DMS153 treated with DMSO at 0.1 percent for 48 hours (cell line): ENCODE measurements at regions not wholly inside any gene's neighbourhood (a gene's known extent, or its start where the extent isn't known, plus 50 kb on each side); places are given as distances from the start of the nearest gene placed in this dataset.
"Not testable (repeated sequence)": the region's sequence is repeated elsewhere in the genome, so short reads cannot be mapped to it uniquely, and the experiment has no call there.

Experiments used
- DNase-seq: peaks from one replicate; lab custom pipeline; 2025; ENCODE audit not compliant: unreplicated experiment; lab: John Stamatoyannopoulos, UW

- no peak for DNase-seq
Observed at GRCh38 chr2:36168115-36168514, 187.5 kb upstream of the CRIM1 start.

GRCh38 chr2:36165132-36165531 is 190.4 kb upstream of the CRIM1 start:
- DNase-seq: no peak

- no peak for DNase-seq
Observed at GRCh38 chr2:36163520-36164254, 191.9 kb upstream of the CRIM1 start.

GRCh38 chr2:36157093-36157492 is 198.5 kb upstream of the CRIM1 start:
- not testable (repeated sequence) for DNase-seq

GRCh38 chr2:36147670-36148390 is 207.7 kb upstream of the CRIM1 start:
- no peak for DNase-seq

GRCh38 chr2:36146765-36147164 is 208.8 kb upstream of the CRIM1 start:
- no peak for DNase-seq

GRCh38 chr2:36140391-36140790 is 215.2 kb upstream of the CRIM1 start:
- no peak for DNase-seq

GRCh38 chr2:36137612-36138011 is 218.0 kb upstream of the CRIM1 start:
- DNase-seq: no peak

GRCh38 chr2:36134281-36134680 is 221.3 kb upstream of the CRIM1 start:
- DNase-seq: no peak

- DNase-seq: no peak
Observed at GRCh38 chr2:36128359-36128758, 227.2 kb upstream of the CRIM1 start.

- no peak for DNase-seq
Observed at GRCh38 chr2:36125702-36126101, 229.9 kb upstream of the CRIM1 start.

GRCh38 chr2:36123995-36124394 is 231.6 kb upstream of the CRIM1 start:
- no peak for DNase-seq

- no peak for DNase-seq
Observed at GRCh38 chr2:36097022-36097421, 258.6 kb upstream of the CRIM1 start.

GRCh38 chr2:36091844-36092741 is 263.5 kb upstream of the CRIM1 start:
- not testable (repeated sequence) for DNase-seq

GRCh38 chr2:36088716-36089328 is 266.8 kb upstream of the CRIM1 start:
- no peak for DNase-seq

- DNase-seq: no peak
Observed at GRCh38 chr2:36087344-36087743, 268.2 kb upstream of the CRIM1 start.

- DNase-seq: no peak
Observed at GRCh38 chr2:36079793-36080192, 275.8 kb upstream of the CRIM1 start.

GRCh38 chr2:36074008-36074407 is 281.6 kb upstream of the CRIM1 start:
- DNase-seq: no peak

- DNase-seq: no peak
Observed at GRCh38 chr2:36071698-36072097, 283.9 kb upstream of the CRIM1 start.

- no peak for DNase-seq
Observed at GRCh38 chr2:36069074-36069473, 286.5 kb upstream of the CRIM1 start.

- DNase-seq: no peak
Observed at GRCh38 chr2:36068086-36068485, 287.5 kb upstream of the CRIM1 start.
